ENCODE measurements at regions not wholly inside any gene's neighbourhood (a gene's known extent, or its start where the extent isn't known, plus 50 kb on each side); places are given as distances from the start of the nearest gene placed in this dataset.

DNA sequence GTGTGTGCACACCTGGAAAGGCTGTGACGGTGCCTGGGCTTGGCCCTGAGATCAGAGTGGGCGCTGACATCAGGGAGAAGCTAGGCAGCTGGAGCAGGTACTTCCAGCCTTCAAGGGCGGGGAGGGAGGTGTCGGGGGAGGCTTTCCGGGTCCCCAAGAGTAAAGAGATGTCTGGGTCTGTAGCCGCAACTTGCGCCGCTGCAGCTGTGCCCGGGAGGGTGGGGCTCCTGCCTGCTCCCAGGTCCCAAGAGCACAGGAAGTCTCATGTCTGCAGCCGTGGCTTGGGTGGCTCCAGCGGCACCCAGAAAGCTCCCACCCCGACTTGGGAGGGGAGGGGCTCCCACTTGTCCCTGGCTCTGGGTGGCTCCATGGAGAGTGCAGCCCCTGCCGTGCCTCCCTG is 103.2 kb upstream of the BNIP2 start:
- DNase-seq (ENCODE audit: low read depth, low spot score) (no peak), ATAC-seq (no peak)
- intact Hi-C loops (cut with micrococcal nuclease), result no loop called here
- no peaks in the 10 kb centered on the region for H3K9me2 ChIP-seq (ENCODE audit: insufficient read depth)
- H3K4me2 ChIP-seq (ENCODE audit: low read length), result no peak overlapping the region
- peaks cover 68% of the 10 kb centered on the region for H3K27me3 ChIP-seq (ENCODE audit: insufficient read depth, low read length)
- ChIA-PET POLR2A (no interaction called here), RAD21 (ENCODE audit: low non-redundant PET in 1 of 2, low total read pairs in 2 of 2, uncharacterized antibody in 2 of 2, unreplicated experiment in 2 of 2) (no interaction called here), CTCF (no interaction called here)
- no TSS peak for BruUV-seq (replicated peaks)
- H2AFZ ChIP-seq (ENCODE audit: low read depth, low read length, poor library complexity, severe bottlenecking), result no peak overlapping the region
- no peaks in the 10 kb centered on the region for H3K79me2 ChIP-seq (ENCODE audit: insufficient read depth, low read length)
- H3K4me1 ChIP-seq (ENCODE audit: control insufficient read depth in 1 of 2, insufficient read depth in 2 of 2, low read length in 2 of 2), result no peaks in the 10 kb centered on the region
- H3K4me3 ChIP-seq (replicated peaks in 1 of 2; ENCODE audit: low read depth in 1 of 2, low read length in 2 of 2), result no peak overlapping the region
- TF ChIP-seq SP1 (IDR thresholded peaks at IDR 0.05; ENCODE audit: low read depth) (no peak), SIN3A (IDR thresholded peaks at IDR 0.05; ENCODE audit: low read depth) (no peak), RAD21 (IDR thresholded peaks at IDR 0.05; ENCODE audit: low read depth) (no peak), ZFX (IDR thresholded peaks at IDR 0.05) (no peak), SRF (IDR thresholded peaks at IDR 0.05; ENCODE audit: low read depth) (no peak), EGR1 (IDR thresholded peaks at IDR 0.05; ENCODE audit: low read depth) (no peak), YY1 (IDR thresholded peaks at IDR 0.05; ENCODE audit: extremely low read depth, insufficient replicate concordance, low read depth, low read length) (no peak), CEBPB (IDR thresholded peaks at IDR 0.05; ENCODE audit: low read depth) (no peak), EZH2phosphoT487 (IDR thresholded peaks at IDR 0.05; ENCODE audit: borderline replicate concordance) (no peak), JUND (IDR thresholded peaks at IDR 0.05) (no peak), TCF7L2 (IDR thresholded peaks at IDR 0.05; ENCODE audit: borderline replicate concordance, extremely low read depth, insufficient read depth, insufficient read length) (no peak), FOSL1 (IDR thresholded peaks at IDR 0.05; ENCODE audit: low read depth) (no peak), ELF1 (IDR thresholded peaks at IDR 0.05; ENCODE audit: borderline replicate concordance, low read depth) (no peak), CBX3 (IDR thresholded peaks at IDR 0.05; ENCODE audit: low read depth) (no peak)
- TF ChIP-seq, protein P1, sequence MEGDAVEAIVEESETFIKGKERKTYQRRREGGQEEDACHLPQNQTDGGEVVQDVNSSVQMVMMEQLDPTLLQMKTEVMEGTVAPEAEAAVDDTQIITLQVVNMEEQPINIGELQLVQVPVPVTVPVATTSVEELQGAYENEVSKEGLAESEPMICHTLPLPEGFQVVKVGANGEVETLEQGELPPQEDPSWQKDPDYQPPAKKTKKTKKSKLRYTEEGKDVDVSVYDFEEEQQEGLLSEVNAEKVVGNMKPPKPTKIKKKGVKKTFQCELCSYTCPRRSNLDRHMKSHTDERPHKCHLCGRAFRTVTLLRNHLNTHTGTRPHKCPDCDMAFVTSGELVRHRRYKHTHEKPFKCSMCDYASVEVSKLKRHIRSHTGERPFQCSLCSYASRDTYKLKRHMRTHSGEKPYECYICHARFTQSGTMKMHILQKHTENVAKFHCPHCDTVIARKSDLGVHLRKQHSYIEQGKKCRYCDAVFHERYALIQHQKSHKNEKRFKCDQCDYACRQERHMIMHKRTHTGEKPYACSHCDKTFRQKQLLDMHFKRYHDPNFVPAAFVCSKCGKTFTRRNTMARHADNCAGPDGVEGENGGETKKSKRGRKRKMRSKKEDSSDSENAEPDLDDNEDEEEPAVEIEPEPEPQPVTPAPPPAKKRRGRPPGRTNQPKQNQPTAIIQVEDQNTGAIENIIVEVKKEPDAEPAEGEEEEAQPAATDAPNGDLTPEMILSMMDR (IDR thresholded peaks at IDR 0.05 in 2 of 3, conservative IDR thresholded peaks at IDR 0.05 in 1 of 3; ENCODE audit: borderline replicate concordance in 1 of 3, insufficient read depth in 1 of 3, low read depth in 2 of 3, low read length in 2 of 3), result no peak
- TF ChIP-seq, protein P2, sequence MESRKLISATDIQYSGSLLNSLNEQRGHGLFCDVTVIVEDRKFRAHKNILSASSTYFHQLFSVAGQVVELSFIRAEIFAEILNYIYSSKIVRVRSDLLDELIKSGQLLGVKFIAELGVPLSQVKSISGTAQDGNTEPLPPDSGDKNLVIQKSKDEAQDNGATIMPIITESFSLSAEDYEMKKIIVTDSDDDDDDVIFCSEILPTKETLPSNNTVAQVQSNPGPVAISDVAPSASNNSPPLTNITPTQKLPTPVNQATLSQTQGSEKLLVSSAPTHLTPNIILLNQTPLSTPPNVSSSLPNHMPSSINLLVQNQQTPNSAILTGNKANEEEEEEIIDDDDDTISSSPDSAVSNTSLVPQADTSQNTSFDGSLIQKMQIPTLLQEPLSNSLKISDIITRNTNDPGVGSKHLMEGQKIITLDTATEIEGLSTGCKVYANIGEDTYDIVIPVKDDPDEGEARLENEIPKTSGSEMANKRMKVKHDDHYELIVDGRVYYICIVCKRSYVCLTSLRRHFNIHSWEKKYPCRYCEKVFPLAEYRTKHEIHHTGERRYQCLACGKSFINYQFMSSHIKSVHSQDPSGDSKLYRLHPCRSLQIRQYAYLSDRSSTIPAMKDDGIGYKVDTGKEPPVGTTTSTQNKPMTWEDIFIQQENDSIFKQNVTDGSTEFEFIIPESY (IDR thresholded peaks at IDR 0.05; ENCODE audit: extremely low read depth, insufficient replicate concordance, low read length), result no peak
- H3K9ac ChIP-seq (ENCODE audit: low read length), result no peak overlapping the region
- H4K20me1 ChIP-seq (ENCODE audit: insufficient read depth), result no peaks in the 10 kb centered on the region
- no peaks in the 10 kb centered on the region for H3K9me3 ChIP-seq (ENCODE audit: control insufficient read depth in 1 of 2, insufficient read depth in 1 of 2, low read depth in 1 of 2, low read length in 2 of 2)
- H3K27ac ChIP-seq (ENCODE audit: low read depth, low read length), result no peak overlapping the region
- no peaks in the 10 kb centered on the region for H3K36me3 ChIP-seq (ENCODE audit: control insufficient read depth in 1 of 2, insufficient read depth in 2 of 2, low read length in 2 of 2)

All from HCT116 (cell line).